ENCODE measurements at regions not wholly inside any gene's neighbourhood (a gene's known extent, or its start where the extent isn't known, plus 50 kb on each side); places are given as distances from the start of the nearest gene placed in this dataset.

DNA sequence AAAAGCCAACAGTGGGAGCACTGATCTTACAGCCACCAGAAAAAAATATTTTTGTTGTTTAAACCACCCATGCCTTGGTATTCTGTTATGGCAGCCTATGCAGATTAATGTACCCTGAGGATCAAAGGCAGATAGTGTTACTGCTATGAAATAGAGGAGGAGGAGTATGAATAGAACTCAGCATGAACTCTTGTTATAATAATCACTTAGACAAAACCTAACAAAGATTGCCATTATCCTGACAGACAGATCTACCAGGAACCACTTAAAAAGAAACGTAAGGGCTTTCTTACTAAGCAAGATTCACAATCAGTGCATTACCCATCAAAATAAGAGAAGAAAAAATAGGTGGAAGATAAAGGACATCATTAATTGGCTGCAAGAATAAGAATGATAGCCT, 558.3 kb downstream of the GALC start:
- TF ChIP-seq EP300 (IDR thresholded peaks at IDR 0.05) (no peak), POLR2A (IDR thresholded peaks at IDR 0.05) (no peak)
- TF ChIP-seq, protein P1, sequence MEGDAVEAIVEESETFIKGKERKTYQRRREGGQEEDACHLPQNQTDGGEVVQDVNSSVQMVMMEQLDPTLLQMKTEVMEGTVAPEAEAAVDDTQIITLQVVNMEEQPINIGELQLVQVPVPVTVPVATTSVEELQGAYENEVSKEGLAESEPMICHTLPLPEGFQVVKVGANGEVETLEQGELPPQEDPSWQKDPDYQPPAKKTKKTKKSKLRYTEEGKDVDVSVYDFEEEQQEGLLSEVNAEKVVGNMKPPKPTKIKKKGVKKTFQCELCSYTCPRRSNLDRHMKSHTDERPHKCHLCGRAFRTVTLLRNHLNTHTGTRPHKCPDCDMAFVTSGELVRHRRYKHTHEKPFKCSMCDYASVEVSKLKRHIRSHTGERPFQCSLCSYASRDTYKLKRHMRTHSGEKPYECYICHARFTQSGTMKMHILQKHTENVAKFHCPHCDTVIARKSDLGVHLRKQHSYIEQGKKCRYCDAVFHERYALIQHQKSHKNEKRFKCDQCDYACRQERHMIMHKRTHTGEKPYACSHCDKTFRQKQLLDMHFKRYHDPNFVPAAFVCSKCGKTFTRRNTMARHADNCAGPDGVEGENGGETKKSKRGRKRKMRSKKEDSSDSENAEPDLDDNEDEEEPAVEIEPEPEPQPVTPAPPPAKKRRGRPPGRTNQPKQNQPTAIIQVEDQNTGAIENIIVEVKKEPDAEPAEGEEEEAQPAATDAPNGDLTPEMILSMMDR (IDR thresholded peaks at IDR 0.05) = no peak
